ENCODE measurements at regions not wholly inside any gene's neighbourhood (a gene's known extent, or its start where the extent isn't known, plus 50 kb on each side); places are given as distances from the start of the nearest gene placed in this dataset.
A peak's percentile ranks its signal among the peaks of the same experiment; 100 is the strongest.
"Not testable (repeated sequence)": the region's sequence is repeated elsewhere in the genome, so short reads cannot be mapped to it uniquely, and the experiment has no call there.

GRCh38 chr9:88596376-88596775, 61.4 kb downstream of the NXNL2 start:
- DNase-seq = no peak

DNA sequence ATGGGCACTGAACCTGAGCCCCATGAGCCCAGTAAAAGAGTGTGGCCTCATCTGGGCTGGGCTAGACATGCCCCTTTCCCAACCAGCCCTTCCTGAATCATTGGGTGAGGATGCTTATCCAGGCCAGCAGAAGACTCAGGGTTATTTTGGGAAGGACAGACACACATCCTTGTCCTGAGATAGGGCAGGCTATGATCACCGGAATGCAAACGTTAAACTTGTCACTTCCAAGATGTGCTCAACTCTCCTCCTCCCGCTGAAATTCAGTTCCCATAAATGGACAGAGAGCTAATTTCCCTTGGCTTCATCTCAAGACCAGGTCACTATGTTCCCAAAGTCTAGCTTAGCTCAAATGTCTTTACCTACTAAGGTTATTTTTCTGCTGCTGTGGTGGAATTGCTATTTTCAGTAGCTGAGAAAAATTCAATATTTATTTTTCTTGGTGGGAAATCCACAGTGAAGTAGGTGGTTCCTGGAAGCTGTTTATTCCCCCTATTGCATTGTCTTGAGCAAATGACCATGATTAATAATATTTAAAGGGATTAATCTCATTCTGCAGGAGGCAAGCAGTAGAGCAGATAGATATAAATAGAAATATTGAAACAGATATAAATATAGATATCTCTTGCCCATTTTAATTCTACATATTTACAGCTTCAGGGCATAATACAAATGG, 70.0 kb downstream of the NXNL2 start:
- DNase-seq = no peak

GRCh38 chr9:88605512-88606362, 70.8 kb downstream of the NXNL2 start:
- peak; percentile 48 for DNase-seq

DNA sequence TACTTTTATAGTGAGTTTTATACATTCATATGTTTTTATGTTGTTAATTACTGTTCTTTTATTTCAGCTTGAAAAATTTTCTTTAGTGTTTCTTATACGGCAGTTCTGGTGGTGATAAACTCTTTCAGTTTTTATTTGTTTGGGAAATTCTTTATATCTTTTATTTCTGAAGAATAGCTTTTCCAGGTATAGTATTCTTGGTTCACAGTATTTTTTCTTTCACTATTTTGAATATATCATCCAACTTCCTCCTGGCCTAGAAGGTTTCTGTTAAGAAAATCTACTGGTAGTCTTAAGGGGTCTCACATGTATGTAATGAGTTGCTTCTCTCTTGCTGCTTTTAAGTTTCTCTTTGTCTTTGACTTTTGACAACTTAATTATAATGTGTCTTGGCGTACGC, 79.4 kb downstream of the NXNL2 start:
- no peak for DNase-seq

DNA sequence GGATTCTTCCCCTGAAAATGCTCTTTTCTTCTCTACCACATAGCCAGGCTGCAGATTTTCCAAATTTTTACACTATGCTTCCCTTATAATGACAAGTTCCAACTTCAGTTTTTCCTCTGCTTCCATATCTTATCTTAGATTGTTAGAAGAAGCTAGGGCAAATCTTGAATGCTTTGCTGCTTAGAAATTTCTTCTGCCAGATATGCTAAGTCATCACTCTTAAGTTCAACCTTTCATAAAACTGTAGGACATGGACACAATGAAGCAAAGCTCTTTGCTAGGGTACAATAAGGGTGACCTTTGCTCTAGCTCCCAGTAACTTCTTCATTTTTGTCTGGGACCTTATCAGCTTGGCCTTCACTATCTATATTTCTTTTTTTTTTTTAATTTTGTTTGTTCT, 88.7 kb downstream of the NXNL2 start:
- no peak for DNase-seq

- no peak for DNase-seq
These were observed 93.1 kb downstream of the NXNL2 start for GRCh38 chr9:88628114-88628513.

DNA sequence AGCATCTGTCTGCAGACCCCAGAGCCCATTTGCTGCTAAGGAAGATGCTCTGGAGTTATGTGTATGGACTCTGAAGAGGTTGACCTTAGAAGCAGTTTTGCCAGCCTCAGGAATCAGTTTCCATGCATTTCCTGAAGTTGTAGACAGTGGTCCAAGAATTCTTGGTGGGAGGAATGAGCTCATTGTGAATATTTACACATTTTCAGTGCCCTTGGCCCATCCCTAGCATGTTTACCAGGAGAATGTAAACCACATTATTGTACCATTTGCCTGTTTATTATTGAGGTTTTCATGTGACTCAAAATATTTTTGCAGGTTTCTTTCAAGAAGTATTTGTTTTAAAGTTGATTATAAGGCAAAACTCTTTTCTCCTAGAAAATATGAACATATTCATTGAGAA, 93.8 kb downstream of the NXNL2 start:
- DNase-seq = no peak

DNA sequence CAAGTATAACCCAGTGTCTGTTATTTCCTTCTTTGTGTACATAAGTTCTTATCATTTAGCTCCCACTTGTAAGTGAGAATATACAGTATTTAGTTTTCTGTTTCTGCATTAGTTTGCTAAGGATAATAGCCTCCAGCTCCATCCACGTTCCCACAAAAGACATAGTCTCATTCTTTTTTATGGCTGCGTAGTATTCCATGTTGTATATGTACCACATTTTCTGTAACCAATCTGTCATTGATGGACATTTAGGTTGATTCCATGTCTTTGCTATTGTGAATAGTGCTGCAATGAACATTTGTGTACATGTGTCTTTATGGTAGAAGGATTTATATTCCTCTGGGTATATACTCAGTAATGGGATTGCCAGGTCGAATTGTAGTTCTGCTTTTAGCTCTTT, 95.6 kb downstream of the NXNL2 start:
- DNase-seq = not testable (repeated sequence)

DNA sequence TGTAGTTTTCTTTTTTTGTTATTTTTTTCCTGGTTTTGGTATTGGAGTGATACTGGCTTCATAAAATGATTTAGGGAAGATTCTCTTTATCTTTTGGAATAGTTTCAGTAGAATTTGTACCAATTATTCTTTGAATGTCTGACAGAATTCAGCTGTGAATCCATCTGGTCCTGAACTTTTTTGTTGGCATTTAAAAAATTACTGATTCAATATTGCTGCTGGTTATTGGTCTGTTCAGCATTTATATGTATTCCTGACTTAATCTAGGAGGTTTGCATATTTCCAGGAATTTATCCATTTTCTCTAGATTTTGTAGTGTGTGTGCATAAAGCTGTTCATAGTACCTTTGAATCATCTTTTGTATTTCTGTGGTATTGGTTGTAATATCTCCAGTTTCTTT, 100.2 kb downstream of the NXNL2 start:
- no peak for DNase-seq

- no peak for DNase-seq
These were observed 106.7 kb downstream of the NXNL2 start for GRCh38 chr9:88641456-88642240.

DNA sequence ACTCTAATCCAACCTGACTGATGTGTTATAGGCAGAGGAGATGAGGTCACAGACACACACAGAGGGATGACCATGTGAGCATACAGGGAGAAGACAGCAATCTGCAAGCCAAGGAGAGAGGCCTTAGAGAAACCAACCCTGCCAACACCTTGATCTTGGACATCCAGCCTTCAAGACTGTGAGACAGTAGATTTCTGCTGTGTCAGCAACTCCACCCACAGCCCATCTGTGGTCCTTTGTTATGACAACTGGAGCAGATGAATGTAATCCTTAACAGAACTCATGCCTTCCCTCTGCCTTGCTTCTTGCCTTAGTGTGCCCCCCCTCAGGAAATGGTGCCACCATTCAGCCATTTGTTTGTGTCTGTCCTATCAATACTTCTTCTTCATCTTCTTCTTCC, 107.4 kb downstream of the NXNL2 start:
- DNase-seq = no peak

DNA sequence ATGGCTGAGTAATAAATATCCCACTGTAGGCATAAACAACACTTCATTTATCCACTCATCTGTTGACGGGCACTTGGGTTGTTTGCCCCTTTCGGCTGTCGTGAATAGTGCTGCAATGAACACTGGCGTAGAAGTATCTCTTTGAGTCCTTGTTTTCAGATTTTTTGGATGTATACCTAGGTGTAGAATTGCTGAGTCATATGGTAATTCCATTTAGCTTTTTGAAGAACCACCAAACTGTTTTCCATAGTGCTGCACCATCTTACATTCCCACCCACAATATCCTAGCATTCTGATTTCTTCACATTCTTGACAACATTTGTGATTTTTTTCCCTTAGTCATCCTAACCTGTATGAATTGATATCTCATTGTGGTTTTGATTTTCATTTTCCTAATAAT, 109.0 kb downstream of the NXNL2 start:
- no peak for DNase-seq

DNA sequence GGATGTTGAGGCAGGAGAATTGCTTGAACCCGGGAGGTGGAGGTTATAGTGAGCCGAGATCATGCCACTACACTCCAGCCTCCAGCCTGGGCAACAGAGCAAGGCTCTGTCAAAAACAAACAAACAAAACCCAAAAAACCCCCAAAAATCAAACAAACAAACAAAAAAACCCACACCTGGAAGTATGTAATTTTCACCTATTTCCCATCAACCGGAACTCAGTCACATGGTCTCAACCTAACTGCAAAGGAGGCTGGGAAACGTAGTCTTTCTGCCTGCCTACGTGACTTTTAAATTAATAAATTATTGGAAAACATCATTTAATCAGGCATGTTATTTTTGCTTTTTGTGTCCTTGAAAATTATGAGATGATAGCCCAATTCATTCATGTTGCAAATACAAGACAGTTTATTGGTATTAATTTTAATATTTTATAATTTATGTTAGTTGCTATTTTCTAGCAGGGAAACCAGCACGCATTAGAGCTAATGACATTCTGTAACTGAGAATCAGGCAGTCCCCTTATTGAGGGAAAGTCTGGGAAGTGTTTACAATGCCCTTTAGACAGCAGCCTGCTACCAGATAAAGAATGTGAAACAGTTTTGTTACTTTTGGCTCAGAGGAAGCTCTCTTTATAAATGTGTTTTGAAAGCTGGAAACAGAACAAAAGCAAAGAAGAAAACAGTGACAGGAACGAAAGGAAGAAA, 110.3 kb downstream of the NXNL2 start:
- DNase-seq = no peak

DNA sequence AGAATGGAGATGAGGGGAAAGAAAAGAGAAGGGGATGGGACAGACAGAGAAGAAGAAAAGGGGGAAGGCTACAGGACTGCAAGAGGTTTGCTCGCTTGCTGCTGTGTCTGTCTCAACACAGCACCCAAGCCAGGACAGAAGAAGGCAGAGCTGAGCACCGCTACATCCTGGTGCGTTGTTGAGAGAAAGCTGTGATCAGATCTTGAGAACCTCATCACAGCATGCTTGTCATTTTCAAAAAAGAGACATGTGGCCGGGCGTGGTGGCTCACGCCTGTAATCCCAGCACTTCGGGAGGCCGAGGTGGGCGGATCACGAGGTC, 110.9 kb downstream of the NXNL2 start:
- no peak for DNase-seq

DNA sequence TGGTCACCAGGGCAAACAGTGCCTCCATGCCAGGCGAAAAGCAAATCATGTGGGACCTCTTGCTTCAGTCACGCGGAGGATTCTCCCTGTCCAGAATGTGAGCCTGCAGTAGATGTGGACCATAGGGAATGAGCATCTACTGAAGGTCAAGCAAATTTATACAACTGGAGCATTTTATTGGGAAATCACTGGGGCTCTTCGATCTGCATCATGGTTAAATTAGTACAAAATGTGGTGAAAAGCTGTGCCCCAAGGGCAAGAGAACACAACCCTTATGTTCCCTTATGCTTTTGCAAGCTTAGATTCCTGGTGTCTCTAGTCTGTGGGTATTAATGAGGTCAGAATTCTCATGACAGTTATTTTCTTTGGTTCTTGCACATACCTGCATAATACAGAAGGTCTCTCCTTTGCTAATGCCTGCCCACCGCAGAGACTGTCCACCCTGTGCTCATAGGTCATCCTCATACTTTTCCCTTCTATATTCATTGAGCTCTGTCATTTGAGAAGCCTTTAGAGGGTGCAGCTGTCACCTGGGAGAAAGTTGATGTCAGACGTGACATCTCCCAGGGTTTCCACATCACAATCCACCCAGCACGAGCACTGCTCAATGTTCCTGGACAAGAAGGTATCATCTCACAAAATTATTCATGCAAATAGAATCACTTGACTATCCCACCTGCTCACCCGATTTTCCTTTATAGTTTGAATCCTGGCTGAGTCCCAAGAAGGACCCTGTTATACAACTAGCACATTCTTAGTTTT, 111.7 kb downstream of the NXNL2 start:
- no peak for DNase-seq

DNA sequence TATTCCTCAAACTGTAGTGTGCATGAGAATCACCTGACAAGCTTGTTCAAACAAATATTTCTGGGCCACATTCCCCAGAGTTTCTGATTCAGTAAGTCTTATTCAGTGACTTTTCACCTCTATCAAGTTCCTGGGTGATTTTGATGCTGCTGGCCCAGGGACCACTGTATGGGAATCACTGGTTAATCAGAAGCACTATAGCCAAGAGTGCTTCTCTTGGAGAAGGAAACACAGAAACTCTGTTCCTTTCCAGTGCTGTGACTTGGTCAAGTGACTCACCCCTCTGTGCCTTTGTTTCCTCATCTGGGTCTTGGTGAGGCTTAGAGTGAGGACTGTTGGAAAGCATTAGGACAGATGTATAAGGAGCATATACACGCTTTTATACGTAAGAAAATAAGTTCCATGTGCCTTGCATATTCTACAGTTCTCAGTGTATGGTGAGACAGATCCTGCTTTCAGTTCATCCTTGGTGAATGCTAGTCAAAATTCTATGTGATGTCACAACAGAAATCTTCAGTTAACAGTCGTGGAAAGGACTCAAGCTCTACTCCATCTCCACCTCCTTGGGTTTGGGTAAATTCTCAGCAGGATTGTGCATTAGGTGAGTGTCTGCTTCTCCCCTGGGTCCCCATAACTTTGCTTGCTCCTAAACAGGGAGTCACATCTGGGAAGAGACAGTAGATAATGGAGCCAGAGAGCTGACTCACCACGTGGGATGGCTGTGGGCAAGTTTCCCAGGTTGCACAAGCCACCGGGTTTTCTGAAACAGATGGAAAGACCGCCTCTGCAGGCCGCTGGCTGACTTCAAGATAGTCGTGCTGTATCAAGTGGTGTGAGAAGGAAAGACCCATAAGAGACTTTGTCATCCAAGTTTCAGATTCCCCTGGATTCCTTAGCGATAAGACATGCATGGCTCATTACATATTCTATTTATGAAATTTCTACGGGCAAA, 117.0 kb downstream of the NXNL2 start:
- no peak for DNase-seq

DNA sequence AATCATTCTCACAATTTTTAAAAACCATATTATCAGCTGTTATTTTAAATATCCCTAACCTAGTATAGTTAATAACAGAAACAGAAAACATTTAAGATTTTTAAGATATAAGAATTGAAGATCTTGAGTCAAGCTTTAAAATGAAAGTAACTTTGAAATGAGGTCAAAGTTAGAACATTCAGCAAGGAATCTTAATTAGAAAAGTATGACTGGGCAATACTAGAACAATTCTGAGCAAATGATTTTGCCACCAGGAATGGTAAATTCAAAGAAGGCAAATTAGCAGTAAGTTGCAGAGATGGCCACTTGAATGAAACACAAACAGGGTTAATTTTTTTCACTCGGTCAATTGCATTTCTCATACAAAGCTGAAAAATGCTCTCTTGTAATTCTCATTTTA, 117.9 kb downstream of the NXNL2 start:
- no peak for DNase-seq

DNA sequence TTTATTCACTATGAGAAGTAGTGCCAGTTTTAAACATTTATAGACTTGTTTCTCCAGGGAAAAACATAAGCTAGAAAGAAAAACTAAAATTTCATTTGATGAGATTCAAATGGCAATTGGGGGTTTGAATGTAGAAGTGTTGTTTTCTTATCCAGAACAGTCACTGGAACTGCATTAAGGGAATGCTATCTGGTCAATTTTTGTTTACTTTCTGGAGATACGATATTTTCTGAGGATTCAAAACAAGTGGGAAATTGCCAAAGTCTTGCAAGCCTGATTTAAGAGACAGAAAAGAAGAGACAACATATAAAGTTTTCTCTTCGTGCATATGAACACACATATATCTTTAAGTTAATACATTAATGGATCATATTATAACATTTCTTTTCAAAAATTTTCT, 118.4 kb downstream of the NXNL2 start:
- no peak for DNase-seq

GRCh38 chr9:88653911-88654310, 118.9 kb downstream of the NXNL2 start:
- no peak for DNase-seq

DNA sequence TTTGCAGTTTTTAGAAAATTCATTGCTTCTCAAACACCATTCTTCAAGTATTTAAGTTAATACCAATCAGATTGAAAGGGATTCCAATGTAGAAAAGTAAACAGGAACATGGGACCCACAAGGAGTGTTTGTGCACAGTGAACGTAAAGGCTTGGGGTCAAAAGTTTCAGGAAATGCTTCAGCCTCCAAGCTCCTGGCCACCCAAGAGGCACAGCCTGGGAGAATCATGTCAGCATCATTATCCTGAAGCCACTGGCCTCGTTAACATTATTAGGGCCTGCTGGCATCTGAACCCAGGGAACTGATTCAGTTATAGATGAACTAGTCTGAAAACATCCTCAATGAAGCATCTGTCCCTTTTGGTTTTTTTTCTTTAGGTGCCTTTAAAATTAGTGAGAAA, 122.9 kb downstream of the NXNL2 start:
- DNase-seq = peak; percentile 36

Measured in left kidney (tissue), 1 donor.